Astrocyte (in vitro differentiated cells and primary cell): ENCODE measurements at regions not wholly inside any gene's neighbourhood (a gene's known extent, or its start where the extent isn't known, plus 50 kb on each side); places are given as distances from the start of the nearest gene placed in this dataset.

Source experiments
- CTCF ChIP-seq: IDR thresholded peaks from 2 replicates; pipeline ENCODE4 v1.5.1; 2011; ENCODE audit warnings: low read depth, mild to moderate bottlenecking, inconsistent platforms, low read length, moderate library complexity; ENCODE audit not compliant: insufficient read depth
- EZH2 ChIP-seq: IDR thresholded peaks from 2 replicates; pipeline ENCODE4 v1.6.1; 2012; ENCODE audit warnings: mild to moderate bottlenecking, low read length, inconsistent platforms; ENCODE audit not compliant: insufficient read depth

- no peak for TF ChIP-seq CTCF
- TF ChIP-seq EZH2: no peak
Measured at GRCh38 chr13:81058916-81059290, 718.0 kb upstream of the SPRY2 start.
